Nucleus accumbens (tissue), 56 donors: ENCODE measurements at regions not wholly inside any gene's neighbourhood (a gene's known extent, or its start where the extent isn't known, plus 50 kb on each side); places are given as distances from the start of the nearest gene placed in this dataset.
"Not testable (repeated sequence)": the region's sequence is repeated elsewhere in the genome, so short reads cannot be mapped to it uniquely, and the experiment has no call there.

Experiments used
- DNase-seq, 56 donors: peaks; one replicate each; lab custom pipeline; 2025; lab: John Stamatoyannopoulos, UW

GRCh38 chr1:146521804-146522203, 293.0 kb upstream of the NOTCH2NLA start:
- not testable (repeated sequence) for DNase-seq

GRCh38 chr1:146513754-146514153, 284.9 kb upstream of the NOTCH2NLA start:
- DNase-seq = not testable (repeated sequence)

GRCh38 chr1:146511047-146511777, 282.4 kb upstream of the NOTCH2NLA start:
- DNase-seq = not testable (repeated sequence)

GRCh38 chr1:146510248-146510983, 281.6 kb upstream of the NOTCH2NLA start:
- not testable (repeated sequence) for DNase-seq

GRCh38 chr1:146504121-146504520, 275.3 kb upstream of the NOTCH2NLA start:
- DNase-seq = not testable (repeated sequence)

- not testable (repeated sequence) for DNase-seq
Measured at GRCh38 chr1:146487555-146487954, 258.7 kb upstream of the NOTCH2NLA start.

- DNase-seq = not testable (repeated sequence)
Measured at GRCh38 chr1:146487155-146487554, 258.3 kb upstream of the NOTCH2NLA start.

- DNase-seq = peak in 36 of 56 donors; percentile 5 to 71 (median 24)
Measured at GRCh38 chr1:146486300-146487014, 257.6 kb upstream of the NOTCH2NLA start.

- DNase-seq = not testable (repeated sequence)
Measured at GRCh38 chr1:146484195-146484594, 255.4 kb upstream of the NOTCH2NLA start.

- not testable (repeated sequence) for DNase-seq
Measured at GRCh38 chr1:146479188-146479587, 250.4 kb upstream of the NOTCH2NLA start.

GRCh38 chr1:146478125-146478720, 249.4 kb upstream of the NOTCH2NLA start:
- DNase-seq = peak in 28 of 56 donors; percentile 0 to 36 (median 4)

- DNase-seq = not testable (repeated sequence)
Measured at GRCh38 chr1:146475086-146475485, 246.3 kb upstream of the NOTCH2NLA start.

- not testable (repeated sequence) for DNase-seq
Measured at GRCh38 chr1:146474216-146474615, 245.4 kb upstream of the NOTCH2NLA start.

- peak in 41 of 56 donors; percentile 0 to 80 (median 33) for DNase-seq
Measured at GRCh38 chr1:146472192-146472861, 243.5 kb upstream of the NOTCH2NLA start.

- DNase-seq = not testable (repeated sequence)
Measured at GRCh38 chr1:146459939-146460338, 231.1 kb upstream of the NOTCH2NLA start.

- not testable (repeated sequence) for DNase-seq
Measured at GRCh38 chr1:146459308-146459707, 230.5 kb upstream of the NOTCH2NLA start.

- DNase-seq = not testable (repeated sequence)
Measured at GRCh38 chr1:146448877-146449246, 220.0 kb upstream of the NOTCH2NLA start.

- not testable (repeated sequence) for DNase-seq
Measured at GRCh38 chr1:146448212-146448876, 219.5 kb upstream of the NOTCH2NLA start.

GRCh38 chr1:146443871-146444222, 215.0 kb upstream of the NOTCH2NLA start:
- peak in 13 of 56 donors; percentile 0 to 24 (median 1) for DNase-seq
